B cell (primary cell): ENCODE measurements at regions not wholly inside any gene's neighbourhood (a gene's known extent, or its start where the extent isn't known, plus 50 kb on each side); places are given as distances from the start of the nearest gene placed in this dataset.
"Not testable (repeated sequence)": the region's sequence is repeated elsewhere in the genome, so short reads cannot be mapped to it uniquely, and the experiment has no call there.

ENCODE experiments used
- ATAC-seq: fragments of 200-7000 bp; cut with Tn5 transposase; one replicate; pipeline ENCODE4 v1.10.0; 2021; ENCODE audit warnings: low read depth, mild to moderate bottlenecking, moderate number of reproducible peaks, moderate library complexity
- CTCF ChIA-PET: fragments of 350-600 bp; sonication (Branson Sonifier 250); formaldehyde crosslinking; loops from one replicate; lab custom pipeline; 2021; ENCODE audit warnings: antibody characterized with exemption, inconsistent platforms; lab: Charles Lee
- POLR2A ChIA-PET: fragments of 350-600 bp; sonication (Branson Sonifier 250); formaldehyde crosslinking; loops from one replicate; lab custom pipeline; 2021; ENCODE audit warnings: antibody characterized with exemption; lab: Charles Lee
- DNase-seq: peaks from one replicate; pipeline ENCODE4 v3.0.0; 2013
- H2AFZ ChIP-seq: 2 replicates; pipeline ENCODE4 v1.6.1; 2012; ENCODE audit warnings: mild to moderate bottlenecking, low read depth, low read length; ENCODE audit not compliant: insufficient read depth, poor library complexity, severe bottlenecking
- H3K27ac ChIP-seq, 2 donors: 1 replicate in 1 of 2; 2 replicates in 1 of 2; pipeline ENCODE4 v1.5.1; 2012 to 2013; ENCODE audit warnings: low read length in 2 of 2, mild to moderate bottlenecking in 2 of 2, moderate library complexity in 1 of 2
- H3K27me3 ChIP-seq, 4 experiments: fragments of 200-600 bp in 1 of 4; sonication (generic) in 1 of 4; replicated peaks in 1 of 4; 1 replicate in 2 of 4; 2 replicates in 2 of 4; pipeline versions ENCODE4 v1.6.1 to v1.7.0; 2013 to 2016; ENCODE audit warnings: low read length in 3 of 4, mild to moderate bottlenecking in 2 of 4, mixed read lengths in 1 of 4, moderate library complexity in 1 of 4; ENCODE audit not compliant: insufficient read depth in 4 of 4, control insufficient read depth in 3 of 4; ENCODE audit errors: control extremely low read depth in 1 of 4
- H3K36me3 ChIP-seq, 2 experiments: replicated peaks in 1 of 2; 1 replicate in 1 of 2; 2 replicates in 1 of 2; pipeline versions ENCODE4 v1.6.1 to v1.7.1; 2013; ENCODE audit warnings: low read length in 1 of 2; ENCODE audit not compliant: insufficient read depth in 2 of 2, control insufficient read depth in 1 of 2; ENCODE audit errors: control extremely low read depth in 1 of 2, extremely low read depth in 1 of 2
- H3K4me1 ChIP-seq, 2 donors: fragments of 200-600 bp in 1 of 2; sonication (generic) in 1 of 2; 1 replicate in 1 of 2; 2 replicates in 1 of 2; pipeline versions ENCODE4 v1.5.1 to v1.6.1; 2013 to 2017; ENCODE audit warnings: low read length in 2 of 2; ENCODE audit not compliant: control insufficient read depth in 2 of 2, insufficient read depth in 2 of 2
- H3K4me2 ChIP-seq: replicated peaks from 2 replicates; pipeline ENCODE3; 2012; ENCODE audit warnings: mild to moderate bottlenecking, low read depth, low read length; ENCODE audit not compliant: poor library complexity, severe bottlenecking
- H3K4me3 ChIP-seq, 5 experiments: fragments of 200-600 bp in 1 of 5; sonication (generic) in 1 of 5; 1 replicate in 3 of 5; 2 replicates in 2 of 5; pipeline versions ENCODE4 v1.5.1 to v1.7.0; 2011 to 2016; ENCODE audit warnings: low read length in 4 of 5, mild to moderate bottlenecking in 4 of 5, low read depth in 2 of 5, control low read depth in 1 of 5, moderate library complexity in 1 of 5; ENCODE audit not compliant: insufficient read depth in 1 of 5; ENCODE audit errors: control extremely low read depth in 1 of 5, extremely low read depth in 1 of 5
- H3K79me2 ChIP-seq: fragments of 200-600 bp; sonication (generic); one replicate; pipeline ENCODE4 v1.6.0; 2016; ENCODE audit warnings: low read length; ENCODE audit not compliant: control insufficient read depth, insufficient read depth
- H3K9ac ChIP-seq: fragments of 200-600 bp; sonication (generic); 2 replicates; pipeline ENCODE4 v1.6.1; 2017; ENCODE audit warnings: mild to moderate bottlenecking, low read length, moderate library complexity
- H3K9me3 ChIP-seq, 3 donors: one replicate each; pipeline versions ENCODE4 v1.6.1 to v1.7.1; 2013; ENCODE audit warnings: low read length in 2 of 3; ENCODE audit not compliant: control insufficient read depth in 2 of 3, insufficient read depth in 1 of 3; ENCODE audit errors: control extremely low read depth in 1 of 3
- H4K20me1 ChIP-seq: 2 replicates; pipeline ENCODE4 v1.6.0; 2012; ENCODE audit warnings: mild to moderate bottlenecking, low read length; ENCODE audit not compliant: insufficient read depth, control insufficient read depth, poor library complexity, severe bottlenecking
- H3K27ac Mint-ChIP-seq: one replicate; pipeline ENCODE4 v1.8.0; 2021; ENCODE audit warnings: mixed read lengths
- H3K27me3 Mint-ChIP-seq: one replicate; pipeline ENCODE4 v1.8.0; 2021; ENCODE audit warnings: mixed read lengths
- H3K4me1 Mint-ChIP-seq: one replicate; pipeline ENCODE4 v1.8.0; 2021; ENCODE audit warnings: mixed read lengths
- H3K4me3 Mint-ChIP-seq: one replicate; pipeline ENCODE4 v1.8.0; 2021; ENCODE audit warnings: mixed read lengths
- H3K9me3 Mint-ChIP-seq: one replicate; pipeline ENCODE4 v1.8.0; 2022; ENCODE audit warnings: mixed read lengths; ENCODE audit not compliant: insufficient read depth
- WGBS: methylation state at CpG from one replicate; pipeline ENCODE4 v1.1.5; 2013; ENCODE audit warnings: missing lambda C conversion rate; ENCODE audit not compliant: insufficient coverage; 5-methylcytosine and 5-hydroxymethylcytosine counted together
- intact Hi-C: fragments of 100-400 bp; cut with micrococcal nuclease; formaldehyde crosslinking; loops from one replicate; pipeline ENCODE4 v1.10.0; 2022
- TF ChIP-seq, protein P1 (sequence below): fragments of 200-600 bp; IDR thresholded peaks from one replicate; pipeline ENCODE4 v1.8.0; 2022; ENCODE audit warnings: antibody characterized with exemption, mild to moderate bottlenecking

DNA sequence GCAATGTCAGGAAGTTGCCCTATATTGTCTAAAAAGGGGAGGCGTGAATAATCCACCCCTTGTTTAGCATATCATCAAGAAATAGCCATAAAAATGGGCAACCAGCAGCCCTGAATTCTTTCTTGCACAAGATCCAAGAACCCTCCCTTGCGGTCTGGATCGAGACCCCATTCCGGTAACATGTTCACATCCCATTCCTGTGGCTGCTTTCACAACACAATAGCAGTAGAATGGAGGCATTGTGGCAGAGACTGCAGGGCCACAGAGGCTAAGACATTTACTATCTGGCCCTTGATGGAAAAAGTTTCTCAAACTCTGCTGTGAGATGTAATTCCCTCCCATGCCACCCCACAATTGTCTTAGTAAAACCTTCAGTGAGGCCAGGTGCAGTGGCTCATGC lies 73.2 kb downstream of the RMI2 start:
- Histone ChIP-seq H2AFZ (no peak overlapping the region), H3K27ac (no peak overlapping the region), H3K9me3 (peaks cover 0 to 9% (median 0%) of the 10 kb centered on the region in 3 donors), H3K9ac (no peak overlapping the region), H3K4me3 (no peak overlapping the region), H4K20me1 (no peaks in the 10 kb centered on the region), H3K4me2 (no peak overlapping the region), H3K36me3 (no peaks in the 10 kb centered on the region), H3K79me2 (no peaks in the 10 kb centered on the region), H3K27me3 (peaks cover 0 to 2% (median 0%) of the 10 kb centered on the region in 4 experiments), H3K4me1 (peaks cover 4% of the 10 kb centered on the region in 2 donors)
- WGBS: 91% methylated on average over 4 of the region's 4 CpGs
- Mint-ChIP-seq H3K27me3 (no peaks in the 10 kb centered on the region), H3K9me3 (no peaks in the 10 kb centered on the region), H3K27ac (no peak overlapping the region), H3K4me1 (peaks cover 7% of the 10 kb centered on the region), H3K4me3 (no peak overlapping the region)
- ATAC-seq: no peak
- ChIA-PET CTCF (no interaction called here), POLR2A (no interaction called here)
- no peak for DNase-seq
- TF ChIP-seq, protein P1, sequence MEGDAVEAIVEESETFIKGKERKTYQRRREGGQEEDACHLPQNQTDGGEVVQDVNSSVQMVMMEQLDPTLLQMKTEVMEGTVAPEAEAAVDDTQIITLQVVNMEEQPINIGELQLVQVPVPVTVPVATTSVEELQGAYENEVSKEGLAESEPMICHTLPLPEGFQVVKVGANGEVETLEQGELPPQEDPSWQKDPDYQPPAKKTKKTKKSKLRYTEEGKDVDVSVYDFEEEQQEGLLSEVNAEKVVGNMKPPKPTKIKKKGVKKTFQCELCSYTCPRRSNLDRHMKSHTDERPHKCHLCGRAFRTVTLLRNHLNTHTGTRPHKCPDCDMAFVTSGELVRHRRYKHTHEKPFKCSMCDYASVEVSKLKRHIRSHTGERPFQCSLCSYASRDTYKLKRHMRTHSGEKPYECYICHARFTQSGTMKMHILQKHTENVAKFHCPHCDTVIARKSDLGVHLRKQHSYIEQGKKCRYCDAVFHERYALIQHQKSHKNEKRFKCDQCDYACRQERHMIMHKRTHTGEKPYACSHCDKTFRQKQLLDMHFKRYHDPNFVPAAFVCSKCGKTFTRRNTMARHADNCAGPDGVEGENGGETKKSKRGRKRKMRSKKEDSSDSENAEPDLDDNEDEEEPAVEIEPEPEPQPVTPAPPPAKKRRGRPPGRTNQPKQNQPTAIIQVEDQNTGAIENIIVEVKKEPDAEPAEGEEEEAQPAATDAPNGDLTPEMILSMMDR: no peak
- intact Hi-C loops: no loop called here

DNA sequence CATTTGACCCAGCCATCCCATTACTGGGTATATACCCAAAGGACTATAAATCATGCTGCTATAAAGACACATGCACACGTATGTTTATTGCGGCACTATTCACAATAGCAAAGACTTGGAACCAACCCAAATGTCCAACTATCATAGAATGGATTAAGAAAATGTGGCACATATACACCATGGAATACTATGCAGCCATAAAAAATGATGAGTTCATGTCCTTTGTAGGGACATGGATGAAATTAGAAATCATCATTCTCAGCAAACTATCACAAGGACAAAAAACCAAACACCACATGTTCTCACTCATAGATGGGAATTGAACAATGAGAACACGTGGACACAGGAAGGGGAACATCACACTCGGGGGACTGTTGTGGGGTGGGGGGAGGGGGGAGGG lies 74.8 kb downstream of the RMI2 start:
- CTCF ChIA-PET: not testable (repeated sequence)

More for the DNA sequence above, 74.8 kb downstream of the RMI2 start:
- H3K27ac Mint-ChIP-seq, H3K4me3 ChIP-seq, H3K36me3 ChIP-seq, H2AFZ ChIP-seq, H3K4me3 Mint-ChIP-seq, DNase-seq, H3K79me2 ChIP-seq, POLR2A ChIA-PET, H3K9me3 Mint-ChIP-seq, ATAC-seq, H3K4me2 ChIP-seq, H3K4me1 Mint-ChIP-seq, H3K27me3 Mint-ChIP-seq, H3K9ac ChIP-seq, H3K27me3 ChIP-seq, H4K20me1 ChIP-seq, intact Hi-C loops, H3K4me1 ChIP-seq, H3K27ac ChIP-seq: not testable (repeated sequence)
- peaks cover 0 to 12% (median 0%) of the 10 kb centered on the region in 3 donors for H3K9me3 ChIP-seq
- WGBS: no CpG with 5 or more reads among the region's 4 CpGs
